ENCODE measurements at regions not wholly inside any gene's neighbourhood (a gene's known extent, or its start where the extent isn't known, plus 50 kb on each side); places are given as distances from the start of the nearest gene placed in this dataset.

DNA sequence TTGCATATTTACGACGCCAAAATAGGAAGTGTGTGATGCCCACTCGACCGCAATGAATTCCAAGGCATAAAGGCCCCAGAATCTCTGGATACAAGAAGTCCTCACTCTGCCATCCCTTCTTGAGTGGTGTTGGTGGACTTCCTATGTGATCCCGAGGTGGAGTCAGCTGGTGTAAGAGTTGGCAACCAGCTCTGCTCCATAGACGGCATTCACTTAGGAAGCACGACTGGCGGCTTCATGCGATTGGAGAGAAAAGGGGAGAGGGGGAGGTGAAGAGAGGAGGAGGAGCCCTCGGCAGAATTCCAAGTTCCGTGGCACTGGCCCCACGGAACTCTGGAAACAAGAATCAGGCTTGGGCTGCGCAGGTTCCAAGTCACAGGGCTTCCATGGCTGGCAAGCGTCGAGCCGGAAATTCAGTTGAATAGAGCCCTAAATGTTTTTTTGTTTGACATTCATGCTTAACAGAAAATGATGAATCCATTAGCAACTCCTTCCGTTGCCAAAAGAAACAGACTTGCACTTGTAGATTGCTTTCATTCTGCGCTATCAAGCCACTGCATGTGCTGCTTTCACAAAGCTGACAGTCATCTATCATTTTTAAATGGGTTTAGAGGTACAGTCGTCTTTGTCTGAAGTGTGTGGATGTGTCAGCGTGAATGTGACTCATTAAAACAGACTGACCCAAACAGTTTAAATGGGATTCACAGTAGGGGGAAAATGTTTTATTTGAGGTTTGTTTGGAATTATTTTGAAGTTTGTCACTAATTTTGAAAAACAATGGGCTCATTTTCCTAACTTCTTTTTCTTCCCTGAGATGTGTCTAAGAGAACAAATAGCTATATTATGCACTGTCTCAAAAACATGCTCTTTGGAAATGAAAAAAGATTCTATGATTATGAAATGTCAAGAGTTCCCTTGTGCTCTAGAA is 428.3 kb upstream of the ATP11B start:
- Mint-ChIP-seq H3K9me3 (ENCODE audit: unreplicated experiment) (no peaks in the 10 kb centered on the region), H3K4me1 (ENCODE audit: unreplicated experiment) (peaks cover 8% of the 10 kb centered on the region), H3K27me3 (ENCODE audit: unreplicated experiment) (no peaks in the 10 kb centered on the region), H3K36me3 (ENCODE audit: unreplicated experiment) (peaks cover 2% of the 10 kb centered on the region), H3K4me3 (ENCODE audit: unreplicated experiment) (no peak overlapping the region), H3K27ac (ENCODE audit: unreplicated experiment) (peak overlapping the region; percentile 9)
- TF ChIP-seq, protein P1, sequence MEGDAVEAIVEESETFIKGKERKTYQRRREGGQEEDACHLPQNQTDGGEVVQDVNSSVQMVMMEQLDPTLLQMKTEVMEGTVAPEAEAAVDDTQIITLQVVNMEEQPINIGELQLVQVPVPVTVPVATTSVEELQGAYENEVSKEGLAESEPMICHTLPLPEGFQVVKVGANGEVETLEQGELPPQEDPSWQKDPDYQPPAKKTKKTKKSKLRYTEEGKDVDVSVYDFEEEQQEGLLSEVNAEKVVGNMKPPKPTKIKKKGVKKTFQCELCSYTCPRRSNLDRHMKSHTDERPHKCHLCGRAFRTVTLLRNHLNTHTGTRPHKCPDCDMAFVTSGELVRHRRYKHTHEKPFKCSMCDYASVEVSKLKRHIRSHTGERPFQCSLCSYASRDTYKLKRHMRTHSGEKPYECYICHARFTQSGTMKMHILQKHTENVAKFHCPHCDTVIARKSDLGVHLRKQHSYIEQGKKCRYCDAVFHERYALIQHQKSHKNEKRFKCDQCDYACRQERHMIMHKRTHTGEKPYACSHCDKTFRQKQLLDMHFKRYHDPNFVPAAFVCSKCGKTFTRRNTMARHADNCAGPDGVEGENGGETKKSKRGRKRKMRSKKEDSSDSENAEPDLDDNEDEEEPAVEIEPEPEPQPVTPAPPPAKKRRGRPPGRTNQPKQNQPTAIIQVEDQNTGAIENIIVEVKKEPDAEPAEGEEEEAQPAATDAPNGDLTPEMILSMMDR (IDR thresholded peaks at IDR 0.05): no peak
- DNase-seq (ENCODE audit: extremely low spot score, unreplicated experiment): no peak

DNA sequence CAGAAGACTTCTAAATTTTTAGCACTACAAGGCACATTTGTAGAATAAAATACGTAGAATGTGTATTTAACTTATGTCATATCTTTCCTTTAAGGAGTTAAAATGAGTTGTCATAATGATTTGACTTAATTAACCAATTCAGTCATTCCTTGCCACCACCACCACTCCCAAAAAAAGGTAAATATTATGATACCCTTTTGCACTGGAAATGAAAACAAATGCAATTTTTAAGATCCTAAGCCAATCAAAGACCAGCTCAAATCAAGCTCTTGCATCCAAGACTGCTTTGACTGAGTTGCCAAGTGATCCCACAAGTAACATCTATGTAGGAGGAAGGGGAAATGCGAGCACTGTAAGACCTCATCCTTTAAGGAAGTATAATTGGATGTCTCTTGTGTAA is 426.6 kb upstream of the ATP11B start:
- H3K27ac Mint-ChIP-seq (ENCODE audit: unreplicated experiment): no peak overlapping the region
- H3K27me3 Mint-ChIP-seq (ENCODE audit: unreplicated experiment): no peaks in the 10 kb centered on the region
- H3K36me3 Mint-ChIP-seq (ENCODE audit: unreplicated experiment): peaks cover 2% of the 10 kb centered on the region
- no peak for DNase-seq (ENCODE audit: extremely low spot score, unreplicated experiment)
- H3K4me1 Mint-ChIP-seq (ENCODE audit: unreplicated experiment): peaks cover 8% of the 10 kb centered on the region
- no peak overlapping the region for H3K4me3 Mint-ChIP-seq (ENCODE audit: unreplicated experiment)
- no peaks in the 10 kb centered on the region for H3K9me3 Mint-ChIP-seq (ENCODE audit: unreplicated experiment)
- TF ChIP-seq, protein P1 (IDR thresholded peaks at IDR 0.05): no peak

DNA sequence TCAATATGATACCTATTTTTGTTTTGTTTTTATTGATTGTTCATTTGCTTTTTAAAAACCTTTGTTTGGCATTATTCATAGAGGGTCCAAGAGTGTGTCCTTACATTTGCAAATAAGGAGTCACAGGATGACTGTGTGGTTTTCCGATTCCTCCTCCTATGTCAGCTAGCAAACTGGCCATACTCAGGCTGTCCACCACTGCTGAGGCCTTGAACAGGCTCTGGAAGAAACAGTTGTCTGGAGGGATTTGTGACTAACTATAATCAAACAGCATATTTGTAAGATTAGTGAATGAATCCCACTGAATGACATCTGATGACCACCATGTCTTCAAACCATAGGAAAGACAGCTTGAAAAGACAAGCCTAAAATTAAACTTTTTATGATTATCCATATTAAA is 423.4 kb upstream of the ATP11B start:
- TF ChIP-seq, protein P1 (IDR thresholded peaks at IDR 0.05): no peak
- Mint-ChIP-seq H3K27ac (ENCODE audit: unreplicated experiment) (no peak overlapping the region), H3K4me3 (ENCODE audit: unreplicated experiment) (no peak overlapping the region), H3K4me1 (ENCODE audit: unreplicated experiment) (peaks cover 6% of the 10 kb centered on the region), H3K36me3 (ENCODE audit: unreplicated experiment) (peaks cover 2% of the 10 kb centered on the region), H3K27me3 (ENCODE audit: unreplicated experiment) (no peaks in the 10 kb centered on the region), H3K9me3 (ENCODE audit: unreplicated experiment) (no peaks in the 10 kb centered on the region)
- DNase-seq (ENCODE audit: extremely low spot score, unreplicated experiment): no peak

DNA sequence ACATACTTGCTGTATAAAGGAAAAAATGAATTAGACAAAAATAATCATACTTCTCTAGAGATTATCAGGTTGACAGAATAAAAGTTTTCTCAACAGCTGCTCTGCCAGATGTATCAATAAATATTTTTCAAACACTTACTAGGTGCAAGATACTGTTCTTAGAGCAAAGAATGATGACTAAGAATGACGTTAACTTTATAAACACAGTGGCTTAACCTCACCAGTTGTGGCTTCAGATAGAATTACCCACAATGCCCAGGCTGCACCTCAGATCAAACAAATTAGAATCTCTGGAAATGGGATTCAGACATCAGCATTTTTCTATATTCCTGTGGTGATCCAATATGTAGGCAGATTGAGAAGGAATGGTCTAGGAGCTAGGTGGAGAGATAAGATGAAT is 422.4 kb upstream of the ATP11B start:
- Mint-ChIP-seq H3K9me3 (ENCODE audit: unreplicated experiment) (no peaks in the 10 kb centered on the region), H3K36me3 (ENCODE audit: unreplicated experiment) (peaks cover 2% of the 10 kb centered on the region), H3K4me3 (ENCODE audit: unreplicated experiment) (no peak overlapping the region), H3K27me3 (ENCODE audit: unreplicated experiment) (no peaks in the 10 kb centered on the region), H3K4me1 (ENCODE audit: unreplicated experiment) (no peaks in the 10 kb centered on the region), H3K27ac (ENCODE audit: unreplicated experiment) (no peak overlapping the region)
- no peak for DNase-seq (ENCODE audit: extremely low spot score, unreplicated experiment)
- TF ChIP-seq, protein P1 (IDR thresholded peaks at IDR 0.05): no peak

DNA sequence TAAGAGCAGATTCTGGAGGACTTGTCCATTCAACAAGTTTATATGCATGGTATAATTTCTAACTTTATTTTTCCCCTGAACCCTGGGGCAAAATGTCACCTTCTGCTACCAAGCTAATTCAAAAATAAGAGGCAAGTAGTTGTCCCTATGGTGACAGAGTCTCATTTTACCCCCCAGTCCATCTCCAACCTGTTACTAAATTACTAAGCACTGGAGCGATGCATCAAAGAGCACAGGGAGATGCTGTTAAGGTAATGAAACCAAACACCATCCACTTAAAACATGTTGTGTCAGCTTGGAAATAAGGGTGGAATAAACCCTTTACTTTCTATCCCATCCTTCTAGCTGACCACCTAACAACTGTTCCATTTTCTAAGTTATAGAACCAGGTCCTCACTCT is 417.4 kb upstream of the ATP11B start:
- TF ChIP-seq, protein P1 (IDR thresholded peaks at IDR 0.05): no peak
- Mint-ChIP-seq H3K27me3 (ENCODE audit: unreplicated experiment) (no peaks in the 10 kb centered on the region), H3K4me3 (ENCODE audit: unreplicated experiment) (no peak overlapping the region), H3K4me1 (ENCODE audit: unreplicated experiment) (no peaks in the 10 kb centered on the region), H3K27ac (ENCODE audit: unreplicated experiment) (no peak overlapping the region), H3K36me3 (ENCODE audit: unreplicated experiment) (no peaks in the 10 kb centered on the region), H3K9me3 (ENCODE audit: unreplicated experiment) (no peaks in the 10 kb centered on the region)
- no peak for DNase-seq (ENCODE audit: extremely low spot score, unreplicated experiment)

Measured in osteocyte (in vitro differentiated cells).